Panc1 (cell line): ENCODE measurements at regions not wholly inside any gene's neighbourhood (a gene's known extent, or its start where the extent isn't known, plus 50 kb on each side); places are given as distances from the start of the nearest gene placed in this dataset.

ENCODE experiments used
- ATAC-seq: fragments of 200-7000 bp; cut with Tn5 transposase; 2 replicates; pipeline ENCODE4 v1.9.1; 2020; ENCODE audit warnings: mild to moderate bottlenecking, moderate library complexity
- BruUV-seq: library from RNA; stranded (reverse); fragments of 400-500 nt; replicated peaks from 2 replicates; lab custom pipeline; 2021; lab: Mats Ljungman, UMichigan
- CTCF ChIA-PET: fragments of 300-600 bp; sonication (Branson Sonifier 250); formaldehyde crosslinking; loops from one replicate; lab custom pipeline; 2022; ENCODE audit warnings: antibody characterized with exemption; lab: Charles Lee
- POLR2A ChIA-PET: fragments of 300-600 bp; sonication (Branson Sonifier 250); formaldehyde crosslinking; loops from one replicate; lab custom pipeline; 2022; ENCODE audit warnings: antibody characterized with exemption; lab: Charles Lee
- DNase-seq: peaks from one replicate; pipeline ENCODE4 v3.0.0-alpha.2; 2010; ENCODE audit warnings: low read depth, low spot score
- H3K27ac ChIP-seq: 2 replicates; pipeline ENCODE4 v1.5.1; 2011; ENCODE audit warnings: mild to moderate bottlenecking, low read length, inconsistent platforms
- H3K27me3 ChIP-seq: fragments of 200-500 bp; sonication (Bioruptor generic); 2 replicates; pipeline ENCODE4 v1.6.0; 2014; ENCODE audit warnings: low read length, inconsistent platforms; ENCODE audit not compliant: control insufficient read depth, insufficient read depth
- H3K36me3 ChIP-seq: fragments of 200-500 bp; sonication (Bioruptor generic); 2 replicates; pipeline ENCODE4 v1.5.1; 2014; ENCODE audit warnings: inconsistent platforms, mild to moderate bottlenecking, low read length, moderate library complexity; ENCODE audit not compliant: control insufficient read depth, insufficient read depth
- H3K4me1 ChIP-seq: 2 replicates; pipeline ENCODE4 v1.5.1; 2011; ENCODE audit warnings: inconsistent platforms, mild to moderate bottlenecking, low read length, moderate library complexity; ENCODE audit not compliant: control insufficient read depth, insufficient read depth
- H3K4me3 ChIP-seq, 2 experiments: 2 replicates each; pipeline ENCODE4 v1.5.1; 2011 to 2012; ENCODE audit warnings: low read depth in 2 of 2, low read length in 2 of 2, mild to moderate bottlenecking in 2 of 2, inconsistent platforms in 1 of 2, moderate library complexity in 1 of 2
- H3K9me3 ChIP-seq: fragments of 200-500 bp; sonication (Bioruptor generic); 2 replicates; pipeline ENCODE4 v1.5.1; 2014; ENCODE audit warnings: low read depth, mild to moderate bottlenecking, inconsistent platforms, low read length, moderate library complexity; ENCODE audit not compliant: control insufficient read depth, insufficient read depth
- POLR2AphosphoS5 ChIP-seq: IDR thresholded peaks from 2 replicates; pipeline ENCODE4 v1.6.1; 2012; ENCODE audit warnings: mild to moderate bottlenecking, low read depth, low read length, moderate library complexity
- SIN3A ChIP-seq: IDR thresholded peaks from 2 replicates; pipeline ENCODE4 v1.6.1; 2012; ENCODE audit warnings: low read depth, mild to moderate bottlenecking, low read length, moderate library complexity, borderline replicate concordance; ENCODE audit not compliant: insufficient read depth
- TCF7L2 ChIP-seq: IDR thresholded peaks from 2 replicates; pipeline ENCODE4 v1.6.1; 2011; ENCODE audit warnings: mild to moderate bottlenecking, low read depth, low read length, inconsistent platforms
- in situ Hi-C: cut with HindIII; loops from 2 replicates; pipeline ENCODE4 v1.10.0; 2016; ENCODE audit warnings: low sequenced_read_pairs, low pct_unique_long_range_greater_than_20kb
- intact Hi-C: fragments of 100-400 bp; cut with micrococcal nuclease; formaldehyde crosslinking; loops from one replicate; pipeline ENCODE4 v1.10.0; 2022; ENCODE audit not compliant: unreplicated experiment
- TF ChIP-seq, protein P1 (sequence below): fragments of 450-650 bp; IDR thresholded peaks from 2 replicates; pipeline ENCODE4 v1.5.1; 2017; ENCODE audit warnings: mild to moderate bottlenecking
- TF ChIP-seq, protein P2 (sequence below), 2 experiments: IDR thresholded peaks; 2 replicates each; pipeline ENCODE4 v1.6.1; 2011 to 2012; ENCODE audit warnings: low read depth in 2 of 2, control low read depth in 1 of 2, low read length in 1 of 2, mild to moderate bottlenecking in 1 of 2, moderate library complexity in 1 of 2; ENCODE audit not compliant: insufficient read depth in 1 of 2

DNA sequence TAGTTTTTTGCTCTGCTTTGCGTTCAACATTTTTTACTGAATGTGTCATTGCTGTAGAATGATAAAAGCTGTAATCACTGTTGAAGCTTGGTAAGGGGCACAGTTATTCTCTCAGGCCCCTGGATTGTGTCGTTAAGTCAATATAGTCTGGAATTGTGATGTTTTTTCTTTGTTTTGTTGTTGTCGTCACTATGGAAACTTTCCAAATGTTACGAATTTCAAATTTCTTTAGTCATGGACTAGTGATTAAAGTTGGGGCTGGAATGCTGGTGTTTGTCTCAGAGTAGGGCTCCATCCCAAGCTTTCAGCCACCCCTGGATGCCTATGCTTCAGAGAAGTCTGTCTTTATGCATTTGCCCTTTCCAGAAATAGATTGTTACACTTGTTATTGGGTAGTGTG lies 287.2 kb downstream of the CDH19 start:
- Histone ChIP-seq H3K27me3 (no peaks in the 10 kb centered on the region), H3K27ac (no peak overlapping the region), H3K36me3 (no peaks in the 10 kb centered on the region), H3K4me3 (no peak overlapping the region), H3K4me1 (no peaks in the 10 kb centered on the region), H3K9me3 (no peaks in the 10 kb centered on the region)
- intact Hi-C loops, result no loop called here
- no TSS peak for BruUV-seq
- no peak for ATAC-seq
- no peak for DNase-seq
- POLR2A ChIA-PET, result no interaction called here
- CTCF ChIA-PET, result no interaction called here
- TF ChIP-seq, protein P1, sequence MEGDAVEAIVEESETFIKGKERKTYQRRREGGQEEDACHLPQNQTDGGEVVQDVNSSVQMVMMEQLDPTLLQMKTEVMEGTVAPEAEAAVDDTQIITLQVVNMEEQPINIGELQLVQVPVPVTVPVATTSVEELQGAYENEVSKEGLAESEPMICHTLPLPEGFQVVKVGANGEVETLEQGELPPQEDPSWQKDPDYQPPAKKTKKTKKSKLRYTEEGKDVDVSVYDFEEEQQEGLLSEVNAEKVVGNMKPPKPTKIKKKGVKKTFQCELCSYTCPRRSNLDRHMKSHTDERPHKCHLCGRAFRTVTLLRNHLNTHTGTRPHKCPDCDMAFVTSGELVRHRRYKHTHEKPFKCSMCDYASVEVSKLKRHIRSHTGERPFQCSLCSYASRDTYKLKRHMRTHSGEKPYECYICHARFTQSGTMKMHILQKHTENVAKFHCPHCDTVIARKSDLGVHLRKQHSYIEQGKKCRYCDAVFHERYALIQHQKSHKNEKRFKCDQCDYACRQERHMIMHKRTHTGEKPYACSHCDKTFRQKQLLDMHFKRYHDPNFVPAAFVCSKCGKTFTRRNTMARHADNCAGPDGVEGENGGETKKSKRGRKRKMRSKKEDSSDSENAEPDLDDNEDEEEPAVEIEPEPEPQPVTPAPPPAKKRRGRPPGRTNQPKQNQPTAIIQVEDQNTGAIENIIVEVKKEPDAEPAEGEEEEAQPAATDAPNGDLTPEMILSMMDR, result no peak
- TF ChIP-seq, protein P2, sequence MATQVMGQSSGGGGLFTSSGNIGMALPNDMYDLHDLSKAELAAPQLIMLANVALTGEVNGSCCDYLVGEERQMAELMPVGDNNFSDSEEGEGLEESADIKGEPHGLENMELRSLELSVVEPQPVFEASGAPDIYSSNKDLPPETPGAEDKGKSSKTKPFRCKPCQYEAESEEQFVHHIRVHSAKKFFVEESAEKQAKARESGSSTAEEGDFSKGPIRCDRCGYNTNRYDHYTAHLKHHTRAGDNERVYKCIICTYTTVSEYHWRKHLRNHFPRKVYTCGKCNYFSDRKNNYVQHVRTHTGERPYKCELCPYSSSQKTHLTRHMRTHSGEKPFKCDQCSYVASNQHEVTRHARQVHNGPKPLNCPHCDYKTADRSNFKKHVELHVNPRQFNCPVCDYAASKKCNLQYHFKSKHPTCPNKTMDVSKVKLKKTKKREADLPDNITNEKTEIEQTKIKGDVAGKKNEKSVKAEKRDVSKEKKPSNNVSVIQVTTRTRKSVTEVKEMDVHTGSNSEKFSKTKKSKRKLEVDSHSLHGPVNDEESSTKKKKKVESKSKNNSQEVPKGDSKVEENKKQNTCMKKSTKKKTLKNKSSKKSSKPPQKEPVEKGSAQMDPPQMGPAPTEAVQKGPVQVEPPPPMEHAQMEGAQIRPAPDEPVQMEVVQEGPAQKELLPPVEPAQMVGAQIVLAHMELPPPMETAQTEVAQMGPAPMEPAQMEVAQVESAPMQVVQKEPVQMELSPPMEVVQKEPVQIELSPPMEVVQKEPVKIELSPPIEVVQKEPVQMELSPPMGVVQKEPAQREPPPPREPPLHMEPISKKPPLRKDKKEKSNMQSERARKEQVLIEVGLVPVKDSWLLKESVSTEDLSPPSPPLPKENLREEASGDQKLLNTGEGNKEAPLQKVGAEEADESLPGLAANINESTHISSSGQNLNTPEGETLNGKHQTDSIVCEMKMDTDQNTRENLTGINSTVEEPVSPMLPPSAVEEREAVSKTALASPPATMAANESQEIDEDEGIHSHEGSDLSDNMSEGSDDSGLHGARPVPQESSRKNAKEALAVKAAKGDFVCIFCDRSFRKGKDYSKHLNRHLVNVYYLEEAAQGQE (IDR thresholded peaks at IDR 0.05; ENCODE audit: insufficient read depth in 1 of 2, low read depth in 2 of 2, low read length in 1 of 2), result no peak
- in situ Hi-C loops, result no loop called here

DNA sequence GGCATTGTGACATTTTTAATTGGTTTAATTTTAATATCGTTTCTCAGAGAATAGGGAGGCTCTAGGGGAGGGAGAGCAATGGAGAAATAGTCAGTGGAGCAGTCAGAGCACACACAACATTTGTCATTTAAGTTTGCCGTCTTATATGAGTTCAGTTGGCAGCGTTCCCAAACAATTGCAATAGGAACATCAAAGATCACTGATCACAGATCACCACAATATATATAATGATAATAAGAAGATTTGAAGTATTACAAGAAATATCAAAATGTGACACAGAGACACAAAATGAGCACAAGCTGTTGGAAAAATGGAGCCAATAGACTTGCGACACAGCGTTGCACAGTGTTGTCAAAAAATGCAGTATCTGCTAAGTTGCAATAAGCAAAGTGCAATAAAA lies 303.7 kb downstream of the CDH19 start:
- in situ Hi-C loops (no loop called here), intact Hi-C loops (no loop called here)
- Histone ChIP-seq H3K4me1 (no peaks in the 10 kb centered on the region), H3K27ac (no peak overlapping the region), H3K9me3 (no peaks in the 10 kb centered on the region), H3K4me3 (no peak overlapping the region), H3K36me3 (no peaks in the 10 kb centered on the region), H3K27me3 (no peaks in the 10 kb centered on the region)
- DNase-seq, result no peak
- POLR2A ChIA-PET, result no interaction called here
- CTCF ChIA-PET, result no interaction called here
- BruUV-seq, result no TSS peak
- TF ChIP-seq, protein P1, result no peak
- no peak for TF ChIP-seq SIN3A
- TF ChIP-seq POLR2AphosphoS5, result no peak
- TF ChIP-seq TCF7L2, result no peak
- TF ChIP-seq, protein P2 (IDR thresholded peaks at IDR 0.05; ENCODE audit: insufficient read depth in 1 of 2, low read depth in 2 of 2, low read length in 1 of 2), result no peak
- no peak for ATAC-seq
